ENCODE measurements at regions not wholly inside any gene's neighbourhood (a gene's known extent, or its start where the extent isn't known, plus 50 kb on each side); places are given as distances from the start of the nearest gene placed in this dataset.

DNA sequence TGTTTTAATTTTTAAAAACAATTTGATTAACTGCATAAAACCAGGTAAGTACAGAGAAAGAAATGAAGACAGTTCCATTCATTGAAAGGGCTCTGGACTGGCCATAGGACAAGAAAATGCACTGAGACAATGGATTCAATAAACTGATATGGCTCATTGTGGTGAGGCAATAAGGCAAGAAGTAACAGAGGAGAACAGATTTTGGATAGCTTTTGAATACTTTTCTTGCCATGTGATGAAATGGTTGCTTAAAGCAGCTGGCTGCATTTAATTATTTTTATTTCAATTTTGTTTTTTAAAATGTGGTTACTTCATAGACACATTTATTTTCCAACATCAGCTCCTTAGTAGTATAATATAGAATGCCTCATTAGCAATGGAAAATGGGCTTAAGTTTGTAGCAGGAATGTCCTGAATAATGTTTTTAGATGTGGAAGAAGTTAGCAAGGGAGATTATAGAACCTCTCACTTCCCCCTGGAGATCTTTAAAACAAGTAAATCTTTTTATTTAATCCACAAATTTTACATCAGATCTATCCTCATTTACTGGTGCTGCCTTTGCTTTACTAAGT lies 646.9 kb upstream of the ZEB2 start:
- Mint-ChIP-seq H3K36me3 (ENCODE audit: low read depth) (no peaks in the 10 kb centered on the region), H3K27ac (no peak overlapping the region), H3K27me3 (no peaks in the 10 kb centered on the region), H3K9me3 (peaks cover 3% of the 10 kb centered on the region), H3K4me1 (ENCODE audit: low read depth) (no peaks in the 10 kb centered on the region), H3K4me3 (no peak overlapping the region)
- no peak for ATAC-seq (ENCODE audit: poor library complexity)
- TF ChIP-seq, protein P1, sequence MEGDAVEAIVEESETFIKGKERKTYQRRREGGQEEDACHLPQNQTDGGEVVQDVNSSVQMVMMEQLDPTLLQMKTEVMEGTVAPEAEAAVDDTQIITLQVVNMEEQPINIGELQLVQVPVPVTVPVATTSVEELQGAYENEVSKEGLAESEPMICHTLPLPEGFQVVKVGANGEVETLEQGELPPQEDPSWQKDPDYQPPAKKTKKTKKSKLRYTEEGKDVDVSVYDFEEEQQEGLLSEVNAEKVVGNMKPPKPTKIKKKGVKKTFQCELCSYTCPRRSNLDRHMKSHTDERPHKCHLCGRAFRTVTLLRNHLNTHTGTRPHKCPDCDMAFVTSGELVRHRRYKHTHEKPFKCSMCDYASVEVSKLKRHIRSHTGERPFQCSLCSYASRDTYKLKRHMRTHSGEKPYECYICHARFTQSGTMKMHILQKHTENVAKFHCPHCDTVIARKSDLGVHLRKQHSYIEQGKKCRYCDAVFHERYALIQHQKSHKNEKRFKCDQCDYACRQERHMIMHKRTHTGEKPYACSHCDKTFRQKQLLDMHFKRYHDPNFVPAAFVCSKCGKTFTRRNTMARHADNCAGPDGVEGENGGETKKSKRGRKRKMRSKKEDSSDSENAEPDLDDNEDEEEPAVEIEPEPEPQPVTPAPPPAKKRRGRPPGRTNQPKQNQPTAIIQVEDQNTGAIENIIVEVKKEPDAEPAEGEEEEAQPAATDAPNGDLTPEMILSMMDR (IDR thresholded peaks at IDR 0.05) = no peak
- Histone ChIP-seq H3K36me3 (ENCODE audit: insufficient read depth, low read length) (no peaks in the 10 kb centered on the region), H3K9me3 (ENCODE audit: control insufficient read depth in 1 of 2, insufficient read depth in 1 of 2, low read length in 2 of 2) (no peaks in the 10 kb centered on the region), H3K4me3 (ENCODE audit: low read length) (no peak overlapping the region), H3K27ac (ENCODE audit: low read depth in 1 of 2, low read length in 2 of 2) (no peak overlapping the region), H3K27me3 (ENCODE audit: control insufficient read depth in 1 of 2, insufficient read depth in 2 of 2, low read length in 2 of 2) (no peaks in the 10 kb centered on the region), H3K4me1 (ENCODE audit: insufficient read depth, low read length) (no peaks in the 10 kb centered on the region)
- CTCF ChIA-PET = no interaction called here
- intact Hi-C loops (cut with DNase I, micrococcal nuclease) = no loop called here
- DNase-seq = no peak
- POLR2A ChIA-PET = no interaction called here

DNA sequence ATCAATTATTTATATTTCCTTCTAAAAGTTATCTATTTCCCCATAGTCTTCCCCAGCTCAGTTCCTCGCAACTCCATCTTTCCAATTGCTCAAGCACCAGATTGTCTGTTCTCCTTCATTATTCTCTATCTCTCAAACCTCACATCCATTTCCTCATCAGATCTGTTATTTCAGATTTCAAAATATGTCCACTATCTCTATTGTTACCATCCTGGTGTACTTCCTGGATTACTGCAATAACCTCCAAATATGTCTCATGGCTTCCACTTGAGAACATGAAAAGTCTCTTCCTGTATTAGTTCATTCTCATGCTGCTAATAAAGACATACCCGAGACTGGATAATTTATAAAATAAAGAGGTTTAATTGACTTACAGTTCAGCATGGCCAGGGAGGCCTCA lies 641.7 kb upstream of the ZEB2 start:
- H3K27ac Mint-ChIP-seq = no peak overlapping the region
- no peaks in the 10 kb centered on the region for H3K4me1 Mint-ChIP-seq (ENCODE audit: low read depth)
- no peaks in the 10 kb centered on the region for H3K9me3 Mint-ChIP-seq
- ATAC-seq (ENCODE audit: poor library complexity) (no peak), DNase-seq (no peak)
- no peaks in the 10 kb centered on the region for H3K27me3 Mint-ChIP-seq
- POLR2A ChIA-PET = no interaction called here
- no peaks in the 10 kb centered on the region for H3K36me3 ChIP-seq (ENCODE audit: insufficient read depth, low read length)
- H3K27me3 ChIP-seq (ENCODE audit: control insufficient read depth in 1 of 2, insufficient read depth in 2 of 2, low read length in 2 of 2) = no peaks in the 10 kb centered on the region
- H3K4me3 Mint-ChIP-seq = no peak overlapping the region
- H3K4me1 ChIP-seq (ENCODE audit: insufficient read depth, low read length) = no peaks in the 10 kb centered on the region
- H3K9me3 ChIP-seq (ENCODE audit: control insufficient read depth in 1 of 2, insufficient read depth in 1 of 2, low read length in 2 of 2) = no peaks in the 10 kb centered on the region
- CTCF ChIA-PET = no interaction called here
- H3K27ac ChIP-seq (ENCODE audit: low read depth in 1 of 2, low read length in 2 of 2) = no peak overlapping the region
- no peaks in the 10 kb centered on the region for H3K36me3 Mint-ChIP-seq (ENCODE audit: low read depth)
- no peak overlapping the region for H3K4me3 ChIP-seq (ENCODE audit: low read length)
- TF ChIP-seq, protein P1 (IDR thresholded peaks at IDR 0.05) = no peak
- intact Hi-C loops (cut with DNase I, micrococcal nuclease) = no loop called here

DNA sequence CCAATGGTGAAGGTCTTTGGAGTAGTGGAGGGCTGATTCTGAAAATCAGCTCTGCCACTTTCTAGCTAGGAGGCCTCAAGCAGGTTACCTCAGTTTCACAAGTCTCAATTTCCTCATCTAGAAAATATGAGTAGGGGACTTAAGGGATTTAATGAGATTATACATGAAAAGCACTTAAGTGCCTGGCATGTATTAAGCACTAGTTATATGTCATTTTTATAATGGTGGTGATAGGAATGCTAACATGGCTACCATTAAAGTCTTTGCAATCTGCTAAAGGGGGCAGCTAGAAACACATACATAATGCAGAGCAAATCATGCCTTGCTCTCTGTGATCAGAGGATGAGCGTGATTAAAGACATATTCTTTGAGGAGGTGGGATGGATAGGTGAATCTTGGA lies 640.9 kb upstream of the ZEB2 start:
- H3K4me3 Mint-ChIP-seq = no peak overlapping the region
- no peaks in the 10 kb centered on the region for H3K36me3 ChIP-seq (ENCODE audit: insufficient read depth, low read length)
- POLR2A ChIA-PET = no interaction called here
- H3K27me3 ChIP-seq (ENCODE audit: control insufficient read depth in 1 of 2, insufficient read depth in 2 of 2, low read length in 2 of 2) = no peaks in the 10 kb centered on the region
- no peaks in the 10 kb centered on the region for H3K27me3 Mint-ChIP-seq
- H3K9me3 ChIP-seq (ENCODE audit: control insufficient read depth in 1 of 2, insufficient read depth in 1 of 2, low read length in 2 of 2) = no peaks in the 10 kb centered on the region
- H3K4me1 Mint-ChIP-seq (ENCODE audit: low read depth) = no peaks in the 10 kb centered on the region
- intact Hi-C loops (cut with DNase I, micrococcal nuclease) = no loop called here
- TF ChIP-seq, protein P1 (IDR thresholded peaks at IDR 0.05) = no peak
- DNase-seq (no peak), ATAC-seq (ENCODE audit: poor library complexity) (no peak)
- no peak overlapping the region for H3K27ac ChIP-seq (ENCODE audit: low read depth in 1 of 2, low read length in 2 of 2)
- CTCF ChIA-PET = no interaction called here
- H3K4me1 ChIP-seq (ENCODE audit: insufficient read depth, low read length) = no peaks in the 10 kb centered on the region
- H3K4me3 ChIP-seq (ENCODE audit: low read length) = no peak overlapping the region
- no peaks in the 10 kb centered on the region for H3K9me3 Mint-ChIP-seq
- no peaks in the 10 kb centered on the region for H3K36me3 Mint-ChIP-seq (ENCODE audit: low read depth)
- no peak overlapping the region for H3K27ac Mint-ChIP-seq
